ENCODE measurements at regions not wholly inside any gene's neighbourhood (a gene's known extent, or its start where the extent isn't known, plus 50 kb on each side); places are given as distances from the start of the nearest gene placed in this dataset.
"Not testable (repeated sequence)": the region's sequence is repeated elsewhere in the genome, so short reads cannot be mapped to it uniquely, and the experiment has no call there.

GRCh38 chr20:52098186-52098585, 93.4 kb downstream of the ZFP64 start:
- no peak for DNase-seq

GRCh38 chr20:52096117-52096516, 95.5 kb downstream of the ZFP64 start:
- DNase-seq, result no peak

- DNase-seq, result no peak
Measured at GRCh38 chr20:52094693-52095092, 96.9 kb downstream of the ZFP64 start.

GRCh38 chr20:52093575-52093974, 98.0 kb downstream of the ZFP64 start:
- DNase-seq, result no peak

- DNase-seq, result no peak
Measured at GRCh38 chr20:52090035-52090434, 101.5 kb downstream of the ZFP64 start.

GRCh38 chr20:52087471-52087870, 104.1 kb downstream of the ZFP64 start:
- no peak for DNase-seq

GRCh38 chr20:52086878-52087277, 104.7 kb downstream of the ZFP64 start:
- DNase-seq, result no peak

GRCh38 chr20:52084727-52085126, 106.9 kb downstream of the ZFP64 start:
- DNase-seq, result no peak

- DNase-seq, result peak; percentile 62
Measured at GRCh38 chr20:52083627-52084232, 107.8 kb downstream of the ZFP64 start.

- DNase-seq, result no peak
Measured at GRCh38 chr20:52082612-52083011, 109.0 kb downstream of the ZFP64 start.

GRCh38 chr20:52081791-52082190, 109.8 kb downstream of the ZFP64 start:
- DNase-seq, result no peak

- DNase-seq, result no peak
Measured at GRCh38 chr20:52081066-52081465, 110.5 kb downstream of the ZFP64 start.

GRCh38 chr20:52078289-52078688, 113.3 kb downstream of the ZFP64 start:
- DNase-seq, result no peak

- no peak for DNase-seq
Measured at GRCh38 chr20:52076164-52076563, 115.4 kb downstream of the ZFP64 start.

GRCh38 chr20:52075400-52075799, 116.2 kb downstream of the ZFP64 start:
- DNase-seq, result no peak

GRCh38 chr20:52071136-52071535, 120.4 kb downstream of the ZFP64 start:
- DNase-seq, result no peak

- DNase-seq, result no peak
Measured at GRCh38 chr20:52064931-52065330, 126.6 kb downstream of the ZFP64 start.

GRCh38 chr20:52062452-52063209, 128.9 kb downstream of the ZFP64 start:
- no peak for DNase-seq

GRCh38 chr20:52060794-52061714, 130.5 kb downstream of the ZFP64 start:
- no peak for DNase-seq

- not testable (repeated sequence) for DNase-seq
Measured at GRCh38 chr20:52057133-52057532, 134.4 kb downstream of the ZFP64 start.

GRCh38 chr20:52056203-52057062, 135.1 kb downstream of the ZFP64 start:
- DNase-seq, result no peak

GRCh38 chr20:52054123-52054522, 137.5 kb downstream of the ZFP64 start:
- DNase-seq, result no peak

All from muscle of arm (tissue), 1 donor.